PC-3 (cell line): ENCODE measurements at regions not wholly inside any gene's neighbourhood (a gene's known extent, or its start where the extent isn't known, plus 50 kb on each side); places are given as distances from the start of the nearest gene placed in this dataset.

ENCODE experiments used
- ATAC-seq: fragments of 200-7000 bp; cut with Tn5 transposase; 2 replicates; pipeline ENCODE4 v1.9.1; 2020; ENCODE audit warnings: mild to moderate bottlenecking, moderate library complexity
- BruUV-seq: library from RNA; stranded (reverse); fragments of 400-500 nt; replicated peaks from 2 replicates; lab custom pipeline; 2021; lab: Mats Ljungman, UMichigan
- CTCF ChIA-PET: fragments of 300-600 bp; sonication (Branson Sonifier 250); formaldehyde crosslinking; loops from one replicate; lab custom pipeline; 2022; ENCODE audit warnings: antibody characterized with exemption; lab: Charles Lee
- POLR2A ChIA-PET: fragments of 300-600 bp; sonication (Branson Sonifier 250); formaldehyde crosslinking; loops from one replicate; lab custom pipeline; 2022; ENCODE audit warnings: antibody characterized with exemption; ENCODE audit not compliant: unreplicated experiment; lab: Charles Lee
- DNase-seq: peaks from one replicate; pipeline ENCODE4 v3.0.0-alpha.2; 2015
- H2AFZ ChIP-seq: fragments of 300-600 bp; sonication (generic); 2 replicates; pipeline ENCODE4 v1.6.0; 2016; ENCODE audit warnings: antibody characterized with exemption, low read length
- H3F3A ChIP-seq: fragments of 300-600 bp; sonication (generic); one replicate; pipeline ENCODE4 v1.6.0; 2017; ENCODE audit warnings: antibody characterized with exemption, low read length, control low read depth, mild to moderate bottlenecking; ENCODE audit not compliant: unreplicated experiment
- H3K27ac ChIP-seq: fragments of 300-600 bp; sonication (generic); 2 replicates; pipeline ENCODE4 v1.5.1; 2016; ENCODE audit warnings: mild to moderate bottlenecking, low read length
- H3K27me3 ChIP-seq: fragments of 300-600 bp; sonication (generic); 2 replicates; pipeline ENCODE4 v1.6.1; 2016; ENCODE audit warnings: low read length, mixed read lengths
- H3K36me3 ChIP-seq: fragments of 300-600 bp; sonication (generic); 2 replicates; pipeline ENCODE4 v1.6.1; 2016; ENCODE audit warnings: low read depth, mixed run types, low read length, mixed read lengths
- H3K4me1 ChIP-seq: fragments of 300-600 bp; sonication (generic); 2 replicates; pipeline ENCODE4 v1.5.1; 2016; ENCODE audit warnings: low read length; ENCODE audit not compliant: insufficient read depth
- H3K4me2 ChIP-seq: fragments of 300-600 bp; sonication (generic); 2 replicates; pipeline ENCODE4 v1.6.0; 2016; ENCODE audit warnings: low read length
- H3K4me3 ChIP-seq: fragments of 300-600 bp; sonication (generic); 2 replicates; pipeline ENCODE4 v1.5.1; 2016; ENCODE audit warnings: mild to moderate bottlenecking, low read length, mixed read lengths
- H3K79me2 ChIP-seq: fragments of 300-600 bp; sonication (generic); 2 replicates; pipeline ENCODE4 v1.6.1; 2017; ENCODE audit warnings: low read length, mixed read lengths
- H3K9ac ChIP-seq: fragments of 300-600 bp; sonication (generic); 2 replicates; pipeline ENCODE4 v1.6.0; 2016; ENCODE audit warnings: mild to moderate bottlenecking, low read length
- H3K9me2 ChIP-seq: fragments of 300-600 bp; sonication (generic); replicated peaks from 2 replicates; pipeline ENCODE4 v1.6.1; 2016; ENCODE audit warnings: mixed run types, low read length, mixed read lengths
- H3K9me3 ChIP-seq: fragments of 300-600 bp; sonication (generic); 2 replicates; pipeline ENCODE4 v1.6.1; 2016; ENCODE audit warnings: low read length, mixed read lengths
- H4K20me1 ChIP-seq: fragments of 300-600 bp; sonication (generic); 2 replicates; pipeline ENCODE4 v1.6.1; 2016; ENCODE audit warnings: low read length, mixed read lengths
- EZH2 ChIP-seq: fragments of 300-600 bp; sonication (generic); IDR thresholded peaks from one replicate; pipeline ENCODE4 v1.6.1; 2017; ENCODE audit warnings: antibody characterized with exemption, mild to moderate bottlenecking, low read length; ENCODE audit not compliant: unreplicated experiment
- EZH2phosphoT487 ChIP-seq: fragments of 300-600 bp; sonication (generic); IDR thresholded peaks from 2 replicates; pipeline ENCODE4 v1.6.1; 2018; ENCODE audit warnings: mild to moderate bottlenecking, antibody characterized with exemption, low read length, borderline replicate concordance
- intact Hi-C: fragments of 100-400 bp; cut with micrococcal nuclease; formaldehyde crosslinking; loops from 2 replicates; pipeline ENCODE4 v1.9.0; 2023
- TF ChIP-seq, protein P1 (sequence below): fragments of 300-600 bp; sonication (generic); conservative IDR thresholded peaks from 2 replicates; pipeline ENCODE4 v1.5.1; 2017; ENCODE audit warnings: antibody characterized with exemption, low read depth, mild to moderate bottlenecking, low read length

DNA sequence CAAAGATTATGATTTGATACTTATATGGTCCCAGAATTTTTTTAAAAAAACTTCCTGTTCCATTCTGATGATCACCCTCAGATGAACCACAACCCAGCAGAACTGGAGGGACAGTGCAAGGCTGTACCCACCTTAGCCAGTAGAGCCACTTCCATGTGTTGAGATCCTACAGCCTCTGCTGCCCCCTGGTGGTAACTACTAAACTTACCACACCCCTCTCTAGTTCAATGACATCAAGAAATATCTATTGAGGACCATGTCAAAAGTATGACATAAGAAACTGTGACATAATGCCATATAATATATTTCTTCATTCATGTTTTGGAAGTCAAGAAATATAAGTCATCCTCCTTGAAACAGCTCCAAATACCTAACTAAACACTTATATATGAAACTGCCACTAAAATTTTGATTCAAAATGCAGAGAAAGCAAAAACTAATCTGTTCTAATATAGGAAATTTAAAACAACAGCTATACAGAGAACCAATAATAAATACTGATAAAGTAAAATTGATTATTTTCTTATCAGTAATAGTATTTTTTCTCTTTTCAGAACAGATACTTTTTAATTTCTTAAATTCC is 412.6 kb downstream of the KCTD12 start:
- Histone ChIP-seq H3K27ac (no peak overlapping the region), H3K27me3 (no peaks in the 10 kb centered on the region), H3K4me3 (no peak overlapping the region), H3K36me3 (no peaks in the 10 kb centered on the region), H2AFZ (no peak overlapping the region), H3K9me3 (no peaks in the 10 kb centered on the region), H3F3A (no peaks in the 10 kb centered on the region), H4K20me1 (no peaks in the 10 kb centered on the region), H3K4me2 (no peak overlapping the region), H3K9me2 (no peaks in the 10 kb centered on the region), H3K79me2 (no peaks in the 10 kb centered on the region), H3K4me1 (no peaks in the 10 kb centered on the region), H3K9ac (no peak overlapping the region)
- TF ChIP-seq EZH2phosphoT487 (no peak), EZH2 (no peak)
- TF ChIP-seq, protein P1, sequence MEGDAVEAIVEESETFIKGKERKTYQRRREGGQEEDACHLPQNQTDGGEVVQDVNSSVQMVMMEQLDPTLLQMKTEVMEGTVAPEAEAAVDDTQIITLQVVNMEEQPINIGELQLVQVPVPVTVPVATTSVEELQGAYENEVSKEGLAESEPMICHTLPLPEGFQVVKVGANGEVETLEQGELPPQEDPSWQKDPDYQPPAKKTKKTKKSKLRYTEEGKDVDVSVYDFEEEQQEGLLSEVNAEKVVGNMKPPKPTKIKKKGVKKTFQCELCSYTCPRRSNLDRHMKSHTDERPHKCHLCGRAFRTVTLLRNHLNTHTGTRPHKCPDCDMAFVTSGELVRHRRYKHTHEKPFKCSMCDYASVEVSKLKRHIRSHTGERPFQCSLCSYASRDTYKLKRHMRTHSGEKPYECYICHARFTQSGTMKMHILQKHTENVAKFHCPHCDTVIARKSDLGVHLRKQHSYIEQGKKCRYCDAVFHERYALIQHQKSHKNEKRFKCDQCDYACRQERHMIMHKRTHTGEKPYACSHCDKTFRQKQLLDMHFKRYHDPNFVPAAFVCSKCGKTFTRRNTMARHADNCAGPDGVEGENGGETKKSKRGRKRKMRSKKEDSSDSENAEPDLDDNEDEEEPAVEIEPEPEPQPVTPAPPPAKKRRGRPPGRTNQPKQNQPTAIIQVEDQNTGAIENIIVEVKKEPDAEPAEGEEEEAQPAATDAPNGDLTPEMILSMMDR, result peak; percentile 80
- POLR2A ChIA-PET, result no interaction called here
- CTCF ChIA-PET, result no interaction called here
- BruUV-seq, result no TSS peak
- DNase-seq (peak; percentile 79), ATAC-seq (peak; percentile 93)
- intact Hi-C loops, result loop anchor here (1.0 to 5.0 kb wide), 5 partner anchors 429 to 786 kb away; no protein-coding TSS in a partner anchor

DNA sequence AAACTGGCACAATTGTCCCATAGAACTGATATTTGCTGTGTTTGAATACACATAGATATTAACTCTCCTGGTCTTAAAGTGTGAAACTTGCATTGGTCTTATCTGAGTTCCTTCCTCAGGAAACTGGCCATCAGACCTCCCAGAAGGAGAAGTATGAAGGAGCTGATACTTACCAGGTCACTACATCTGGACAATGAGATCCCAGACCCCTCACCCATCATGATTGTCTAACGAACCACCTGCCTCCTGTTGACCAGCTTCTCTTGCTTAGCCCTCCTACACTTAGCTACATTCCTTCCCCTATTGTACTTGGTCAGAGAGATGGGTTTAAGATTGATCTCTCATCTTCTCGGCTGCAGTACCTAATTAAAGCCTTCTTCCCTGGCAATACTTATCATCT is 413.3 kb downstream of the KCTD12 start:
- Histone ChIP-seq H3K4me1 (no peaks in the 10 kb centered on the region), H3K27ac (no peak overlapping the region), H3K4me2 (no peak overlapping the region), H3K9me2 (no peaks in the 10 kb centered on the region), H3K4me3 (no peak overlapping the region), H4K20me1 (no peaks in the 10 kb centered on the region), H3K9ac (no peak overlapping the region), H3K27me3 (no peaks in the 10 kb centered on the region), H3K9me3 (no peaks in the 10 kb centered on the region), H3K36me3 (no peaks in the 10 kb centered on the region), H3F3A (no peaks in the 10 kb centered on the region), H3K79me2 (no peaks in the 10 kb centered on the region), H2AFZ (no peak overlapping the region)
- ATAC-seq (no peak), DNase-seq (no peak)
- POLR2A ChIA-PET, result no interaction called here
- CTCF ChIA-PET, result no interaction called here
- intact Hi-C loops, result loop anchor here (1.0 to 5.0 kb wide), 5 partner anchors 430 to 786 kb away; no protein-coding TSS in a partner anchor
- BruUV-seq, result no TSS peak
- TF ChIP-seq, protein P1, result no peak
- TF ChIP-seq EZH2 (no peak), EZH2phosphoT487 (no peak)

DNA sequence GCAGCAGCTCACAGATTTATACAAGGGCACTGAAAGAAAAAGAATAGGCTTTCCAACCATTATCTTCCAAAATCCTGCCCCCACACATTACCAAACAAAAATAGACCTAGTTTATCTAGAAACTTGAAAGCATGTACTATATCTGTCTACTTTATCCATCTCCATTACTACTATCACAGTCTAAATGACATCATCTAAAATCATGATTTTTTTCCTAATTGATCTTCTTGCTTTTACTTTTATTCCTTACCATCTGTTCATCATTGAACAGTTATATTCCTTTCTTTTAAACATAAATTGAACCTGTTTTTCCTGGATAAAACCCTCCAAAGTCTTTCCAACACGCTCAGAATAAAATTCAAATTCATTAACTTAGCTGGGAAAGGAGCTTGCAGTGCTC is 414.7 kb downstream of the KCTD12 start:
- no TSS peak for BruUV-seq
- Histone ChIP-seq H3K79me2 (no peaks in the 10 kb centered on the region), H3K4me1 (no peaks in the 10 kb centered on the region), H3K9me3 (no peaks in the 10 kb centered on the region), H3K9me2 (no peaks in the 10 kb centered on the region), H2AFZ (no peak overlapping the region), H3K4me3 (no peak overlapping the region), H3K27ac (no peak overlapping the region), H3F3A (no peaks in the 10 kb centered on the region), H4K20me1 (no peaks in the 10 kb centered on the region), H3K9ac (no peak overlapping the region), H3K4me2 (no peak overlapping the region), H3K36me3 (no peaks in the 10 kb centered on the region), H3K27me3 (no peaks in the 10 kb centered on the region)
- intact Hi-C loops, result loop anchor here (5.0 kb wide), 2 partner anchors 454 to 784 kb away; no protein-coding TSS in a partner anchor
- ChIA-PET POLR2A (no interaction called here), CTCF (no interaction called here)
- DNase-seq (no peak), ATAC-seq (no peak)
- no peak for TF ChIP-seq EZH2phosphoT487
- TF ChIP-seq, protein P1, result no peak
- TF ChIP-seq EZH2, result no peak
